ENCODE measurements at regions not wholly inside any gene's neighbourhood (a gene's known extent, or its start where the extent isn't known, plus 50 kb on each side); places are given as distances from the start of the nearest gene placed in this dataset.

- TF ChIP-seq TCF7L2 (IDR thresholded peaks at IDR 0.05; ENCODE audit: low read depth, low read length) (no peak), SMAD4 (CRISPR knock-in tag; conservative IDR thresholded peaks at IDR 0.05) (no peak), PRDM10 (IDR thresholded peaks at IDR 0.05; ENCODE audit: partially characterized antibody) (no peak), EZH2 (IDR thresholded peaks at IDR 0.05; ENCODE audit: borderline replicate concordance, low read depth, low read length) (no peak), ZNF121 (CRISPR knock-in tag; conservative IDR thresholded peaks at IDR 0.05) (no peak), SMC3 (conservative IDR thresholded peaks at IDR 0.05; ENCODE audit: insufficient read depth, low read depth, low read length) (no peak), NR3C1 (CRISPR knock-in tag; IDR thresholded peaks at IDR 0.05) (no peak), CEBPB (tag; IDR thresholded peaks at IDR 0.05) (no peak)
Measured at GRCh38 chr4:79164907-79165610, 160.8 kb downstream of the NAA11 start.

Measured in K562 (cell line).